ENCODE measurements at regions not wholly inside any gene's neighbourhood (a gene's known extent, or its start where the extent isn't known, plus 50 kb on each side); places are given as distances from the start of the nearest gene placed in this dataset.

- TF ChIP-seq CTCF (conservative IDR thresholded peaks at IDR 0.05; ENCODE audit: low read length) = no peak
- no peak for TF ChIP-seq EZH2phosphoT487 (IDR thresholded peaks at IDR 0.05; ENCODE audit: borderline replicate concordance)
- H3K27me3 ChIP-seq (ENCODE audit: insufficient read depth, low read length, poor library complexity, severe bottlenecking) = no peaks in the 10 kb centered on the region
- H3K79me2 ChIP-seq (ENCODE audit: insufficient read depth, low read length) = no peaks in the 10 kb centered on the region
- no peaks in the 10 kb centered on the region for H3K9me3 ChIP-seq (ENCODE audit: insufficient read depth, low read depth, low read length)
- H3K36me3 ChIP-seq (ENCODE audit: insufficient read depth, low read length) = no peaks in the 10 kb centered on the region
- no peaks in the 10 kb centered on the region for H3K4me1 ChIP-seq (ENCODE audit: insufficient read depth, low read length, poor library complexity, severe bottlenecking)
- no peaks in the 10 kb centered on the region for H3K9me2 ChIP-seq (replicated peaks; ENCODE audit: low read depth, low read length)
- H2AFZ ChIP-seq (ENCODE audit: low read length) = no peak overlapping the region
- no peak overlapping the region for H3K4me2 ChIP-seq (ENCODE audit: low read depth, low read length, poor library complexity, severe bottlenecking)
- no peak overlapping the region for H3K9ac ChIP-seq (ENCODE audit: low read depth, low read length, poor library complexity, severe bottlenecking)
- no peak overlapping the region for H3K4me3 ChIP-seq (ENCODE audit: low read length, poor library complexity, severe bottlenecking)
- H4K20me1 ChIP-seq (ENCODE audit: insufficient read depth, low read length, poor library complexity, severe bottlenecking) = no peaks in the 10 kb centered on the region
- no peaks in the 10 kb centered on the region for H3F3A ChIP-seq (ENCODE audit: low read depth)
Observed at GRCh38 chr7:81430150-81430549, 339.7 kb downstream of the HGF start.

- Histone ChIP-seq H3K9me2 (replicated peaks; ENCODE audit: low read depth, low read length) (no peaks in the 10 kb centered on the region), H3K4me2 (ENCODE audit: low read depth, low read length, poor library complexity, severe bottlenecking) (no peak overlapping the region), H3K9ac (ENCODE audit: low read depth, low read length, poor library complexity, severe bottlenecking) (no peak overlapping the region), H4K20me1 (ENCODE audit: insufficient read depth, low read length, poor library complexity, severe bottlenecking) (no peaks in the 10 kb centered on the region), H3K4me1 (ENCODE audit: insufficient read depth, low read length, poor library complexity, severe bottlenecking) (no peaks in the 10 kb centered on the region), H3K27me3 (ENCODE audit: insufficient read depth, low read length, poor library complexity, severe bottlenecking) (no peaks in the 10 kb centered on the region), H3F3A (ENCODE audit: low read depth) (no peaks in the 10 kb centered on the region), H3K9me3 (ENCODE audit: insufficient read depth, low read depth, low read length) (no peaks in the 10 kb centered on the region), H3K79me2 (ENCODE audit: insufficient read depth, low read length) (no peaks in the 10 kb centered on the region), H3K36me3 (ENCODE audit: insufficient read depth, low read length) (no peaks in the 10 kb centered on the region), H3K4me3 (ENCODE audit: low read length, poor library complexity, severe bottlenecking) (no peak overlapping the region), H2AFZ (ENCODE audit: low read length) (no peak overlapping the region)
- TF ChIP-seq EZH2phosphoT487 (IDR thresholded peaks at IDR 0.05; ENCODE audit: borderline replicate concordance) = no peak
- TF ChIP-seq CTCF (conservative IDR thresholded peaks at IDR 0.05; ENCODE audit: low read length) = no peak
Observed at GRCh38 chr7:81427461-81427860, 342.4 kb downstream of the HGF start.

GRCh38 chr7:81420526-81421226, 349.2 kb downstream of the HGF start:
- H3K79me2 ChIP-seq (ENCODE audit: insufficient read depth, low read length) = no peaks in the 10 kb centered on the region
- no peak overlapping the region for H3K4me2 ChIP-seq (ENCODE audit: low read depth, low read length, poor library complexity, severe bottlenecking)
- TF ChIP-seq CTCF (conservative IDR thresholded peaks at IDR 0.05; ENCODE audit: low read length) (no peak), EZH2phosphoT487 (IDR thresholded peaks at IDR 0.05; ENCODE audit: borderline replicate concordance) (no peak)
- no peak overlapping the region for H2AFZ ChIP-seq (ENCODE audit: low read length)
- H3K9ac ChIP-seq (ENCODE audit: low read depth, low read length, poor library complexity, severe bottlenecking) = no peak overlapping the region
- no peaks in the 10 kb centered on the region for H3F3A ChIP-seq (ENCODE audit: low read depth)
- no peak overlapping the region for H3K4me3 ChIP-seq (ENCODE audit: low read length, poor library complexity, severe bottlenecking)
- no peaks in the 10 kb centered on the region for H3K9me2 ChIP-seq (replicated peaks; ENCODE audit: low read depth, low read length)
- H4K20me1 ChIP-seq (ENCODE audit: insufficient read depth, low read length, poor library complexity, severe bottlenecking) = no peaks in the 10 kb centered on the region
- H3K36me3 ChIP-seq (ENCODE audit: insufficient read depth, low read length) = no peaks in the 10 kb centered on the region
- H3K4me1 ChIP-seq (ENCODE audit: insufficient read depth, low read length, poor library complexity, severe bottlenecking) = no peaks in the 10 kb centered on the region
- no peaks in the 10 kb centered on the region for H3K9me3 ChIP-seq (ENCODE audit: insufficient read depth, low read depth, low read length)
- H3K27me3 ChIP-seq (ENCODE audit: insufficient read depth, low read length, poor library complexity, severe bottlenecking) = no peaks in the 10 kb centered on the region
